MV-4-11 (cell line): ENCODE measurements at regions not wholly inside any gene's neighbourhood (a gene's known extent, or its start where the extent isn't known, plus 50 kb on each side); places are given as distances from the start of the nearest gene placed in this dataset.
"Not testable (repeated sequence)": the region's sequence is repeated elsewhere in the genome, so short reads cannot be mapped to it uniquely, and the experiment has no call there.

Source experiments
- DNase-seq: peaks from one replicate; lab custom pipeline; 2025; lab: John Stamatoyannopoulos, UW

DNA sequence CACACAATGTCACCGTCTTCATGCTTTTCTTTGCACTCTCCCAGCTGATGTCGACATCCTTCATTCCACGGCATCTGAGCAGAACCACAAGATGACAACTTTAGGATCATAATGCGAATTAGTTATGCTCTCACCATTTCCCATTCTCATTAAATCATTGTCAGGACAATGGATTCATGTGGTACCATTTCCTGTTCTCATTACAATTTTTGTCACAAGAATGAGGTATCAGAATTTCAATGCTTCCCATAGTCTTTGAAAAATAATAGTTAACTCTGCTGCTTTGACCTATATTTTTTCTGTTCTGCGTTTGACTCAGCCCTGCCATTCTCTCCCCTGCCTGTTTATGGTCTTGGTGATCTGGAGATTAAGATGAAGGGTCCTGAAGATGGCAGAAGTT, 175.7 kb upstream of the MDFIC2 start:
- no peak for DNase-seq

DNA sequence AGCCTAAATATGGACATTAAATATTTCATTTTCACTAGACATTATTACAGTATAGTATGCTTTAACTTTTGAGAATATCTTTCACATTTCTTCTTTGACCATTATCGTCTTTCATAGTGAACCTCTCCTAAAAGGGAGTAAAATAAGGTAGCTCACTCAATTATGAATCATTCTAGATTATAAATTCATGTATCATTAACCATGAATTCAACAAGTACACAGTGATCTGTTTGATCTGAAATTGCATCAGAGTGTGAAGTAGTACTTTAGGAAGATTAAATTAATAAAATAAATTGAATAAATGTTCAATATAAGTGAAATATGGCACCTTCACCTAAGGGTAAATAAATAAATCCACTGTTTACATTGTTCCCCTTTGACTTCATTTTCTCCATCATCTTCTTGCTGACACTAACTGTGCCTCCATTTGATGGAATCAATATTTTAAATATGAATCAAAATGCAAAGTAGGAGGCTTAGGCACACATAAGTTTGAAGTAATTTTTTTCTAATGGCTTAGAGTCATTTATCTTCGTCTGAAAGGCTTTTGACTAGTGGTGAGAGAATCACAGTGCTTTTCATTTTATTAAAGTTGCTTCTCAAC, 174.1 kb upstream of the MDFIC2 start:
- no peak for DNase-seq

DNA sequence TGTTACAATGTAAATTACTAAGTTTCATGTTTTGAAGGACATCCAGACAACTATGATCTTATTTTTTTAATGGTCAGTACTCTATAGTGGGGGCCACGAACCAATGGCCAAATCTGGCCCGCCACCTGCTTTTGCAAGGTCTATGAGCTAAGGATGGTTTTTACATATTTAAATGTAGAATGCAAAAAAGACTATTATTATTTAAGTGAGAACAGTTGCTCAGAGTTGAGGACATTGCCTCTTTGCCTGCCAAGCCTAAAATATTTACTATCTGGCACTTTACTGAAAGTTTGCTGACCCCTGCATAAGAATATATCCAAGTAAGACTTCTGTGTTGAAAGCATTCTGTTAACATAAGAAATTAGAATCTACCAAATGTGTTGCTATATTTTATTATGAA, 163.7 kb upstream of the MDFIC2 start:
- DNase-seq, result no peak

DNA sequence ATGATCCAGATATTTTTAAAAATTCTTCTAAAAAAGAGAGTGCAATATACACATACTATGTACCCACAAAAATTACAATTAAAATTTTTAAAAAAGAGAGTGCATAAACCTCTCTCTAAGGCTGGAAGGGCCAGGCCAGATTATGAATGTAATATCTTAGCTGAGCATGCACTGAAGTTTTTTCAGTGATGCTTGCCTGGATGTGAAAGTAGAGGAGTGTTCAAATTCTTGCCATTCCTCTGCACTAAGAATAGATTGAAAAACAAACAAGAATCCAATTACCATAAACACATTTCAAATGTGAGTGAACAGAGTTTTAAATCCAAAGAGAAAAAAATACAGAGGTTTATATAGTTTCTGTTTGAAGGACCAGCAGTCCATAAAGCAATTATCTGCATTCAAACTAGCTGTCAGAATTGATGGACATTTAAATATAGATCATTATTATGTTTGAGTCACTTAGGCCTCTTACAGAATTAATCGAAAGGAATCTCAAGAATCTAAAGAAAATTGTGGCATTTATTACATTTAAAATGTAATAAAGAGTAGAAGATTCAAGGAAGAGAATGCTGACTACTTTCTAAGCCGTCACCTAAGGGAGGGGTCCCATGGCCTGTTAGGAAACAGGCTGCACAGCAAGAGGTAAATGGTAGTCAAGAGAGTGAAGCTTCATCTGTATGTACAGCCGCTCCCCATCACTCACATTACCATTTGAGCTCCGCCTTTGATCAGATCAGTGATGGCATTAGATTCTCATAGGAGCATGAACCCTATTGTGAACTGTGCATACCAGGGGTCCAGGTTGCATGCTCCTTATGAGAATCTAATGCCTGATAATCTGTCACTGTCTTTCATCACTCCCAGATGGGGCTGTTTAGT, 159.3 kb upstream of the MDFIC2 start:
- no peak for DNase-seq

GRCh38 chr3:70466096-70466495, 153.7 kb upstream of the MDFIC2 start:
- no peak for DNase-seq

- DNase-seq, result no peak
Observed at GRCh38 chr3:70464876-70465275, 152.4 kb upstream of the MDFIC2 start.

DNA sequence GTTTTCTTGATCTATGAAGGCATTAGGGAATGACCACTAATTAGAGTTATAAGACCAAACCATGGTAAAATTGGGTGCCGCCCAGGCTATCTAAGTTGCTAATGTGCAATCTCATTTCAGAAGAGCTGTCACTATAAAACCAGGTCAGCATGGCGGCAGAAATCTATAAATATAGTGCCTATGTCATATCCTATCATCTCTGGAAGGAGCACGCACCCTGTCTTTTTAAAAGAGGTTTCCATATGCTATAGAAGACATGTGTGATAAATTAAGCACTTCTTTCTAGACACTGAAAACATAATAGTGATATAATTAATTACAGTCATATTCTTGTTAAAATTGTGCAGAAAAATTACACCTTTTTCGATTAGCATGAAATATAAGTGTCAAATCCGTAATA, 152.0 kb upstream of the MDFIC2 start:
- no peak for DNase-seq

GRCh38 chr3:70450220-70450619, 137.8 kb upstream of the MDFIC2 start:
- DNase-seq, result not testable (repeated sequence)

GRCh38 chr3:70435422-70435821, 123.0 kb upstream of the MDFIC2 start:
- DNase-seq, result not testable (repeated sequence)

DNA sequence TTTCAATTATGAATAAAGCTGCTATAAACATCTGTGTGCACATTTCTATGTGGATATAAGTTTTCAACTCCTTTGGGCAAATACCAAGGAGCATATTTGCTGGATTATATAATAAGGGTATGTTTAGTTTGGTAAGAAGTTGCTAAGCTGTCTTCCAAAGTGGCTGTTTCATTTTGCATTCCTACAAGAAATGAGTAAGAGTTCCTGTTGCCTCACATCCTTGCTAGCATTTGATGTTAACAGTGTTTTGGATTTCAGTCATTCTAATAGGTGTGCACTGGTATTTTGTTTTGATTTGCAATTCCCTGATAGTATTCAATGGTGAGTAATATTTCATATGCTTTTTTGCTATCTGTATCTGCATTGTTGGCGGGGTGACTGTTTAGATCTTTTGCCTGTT, 120.7 kb upstream of the MDFIC2 start:
- DNase-seq, result no peak

- no peak for DNase-seq
Observed at GRCh38 chr3:70431911-70432310, 119.5 kb upstream of the MDFIC2 start.

GRCh38 chr3:70426071-70426470, 113.6 kb upstream of the MDFIC2 start:
- no peak for DNase-seq

DNA sequence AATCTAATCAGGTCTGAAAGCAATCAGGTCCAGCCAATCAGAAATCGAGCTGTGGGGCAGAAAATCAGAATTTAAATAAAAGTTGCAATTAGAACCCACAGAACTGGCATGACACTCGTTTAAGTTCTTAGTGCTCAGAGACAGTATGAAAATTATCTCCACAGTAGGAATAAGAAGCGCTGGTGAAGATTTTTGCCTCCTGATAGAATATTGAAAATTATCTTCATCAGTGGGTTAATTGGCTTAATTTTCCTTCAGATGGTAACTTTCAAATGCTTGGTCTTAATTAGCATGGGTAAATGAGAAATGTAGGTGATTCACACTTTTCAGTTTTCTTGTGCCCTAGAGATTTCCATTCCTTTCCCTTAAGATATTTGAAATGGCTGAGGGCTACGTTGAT, 109.1 kb upstream of the MDFIC2 start:
- no peak for DNase-seq

DNA sequence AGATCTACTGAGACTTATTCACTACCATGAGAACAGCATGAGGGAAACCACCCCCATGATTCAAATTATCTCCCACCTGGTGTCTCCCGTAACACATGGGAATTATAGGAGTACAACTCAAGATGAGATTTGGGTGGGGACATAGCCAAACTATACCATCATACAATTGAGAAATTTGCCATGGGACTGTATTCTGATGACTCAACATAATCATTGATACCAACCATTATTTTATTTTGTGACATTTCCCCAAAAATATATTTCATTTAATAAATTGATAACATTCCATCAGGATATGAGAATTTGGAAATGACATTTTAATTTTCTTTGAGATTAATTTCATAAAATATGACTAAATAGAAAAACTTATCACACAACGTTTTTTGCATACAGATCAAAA, 96.6 kb upstream of the MDFIC2 start:
- no peak for DNase-seq

- DNase-seq, result no peak
Observed at GRCh38 chr3:70400194-70400593, 87.8 kb upstream of the MDFIC2 start.

- no peak for DNase-seq
Observed at GRCh38 chr3:70393881-70394612, 81.6 kb upstream of the MDFIC2 start.

GRCh38 chr3:70392227-70392626, 79.8 kb upstream of the MDFIC2 start:
- DNase-seq, result no peak

DNA sequence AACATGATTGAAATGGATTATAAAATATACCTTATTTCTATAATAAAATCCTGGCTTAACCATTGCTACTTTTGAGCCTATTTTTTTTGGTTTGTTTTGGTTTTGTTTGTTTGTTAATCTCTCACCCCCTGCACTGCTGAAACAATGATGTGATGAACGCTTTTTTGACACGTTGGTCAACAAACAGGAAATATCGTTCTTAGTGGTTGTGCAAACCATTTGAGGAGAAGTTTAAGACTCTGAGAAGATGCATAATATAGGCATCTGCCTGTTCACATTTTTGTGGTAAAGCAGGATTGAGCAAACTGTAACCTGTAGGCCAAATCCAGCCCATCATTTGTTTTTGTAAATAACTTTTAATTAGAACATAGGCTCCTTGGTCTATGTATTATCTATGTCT, 75.5 kb upstream of the MDFIC2 start:
- DNase-seq, result no peak

DNA sequence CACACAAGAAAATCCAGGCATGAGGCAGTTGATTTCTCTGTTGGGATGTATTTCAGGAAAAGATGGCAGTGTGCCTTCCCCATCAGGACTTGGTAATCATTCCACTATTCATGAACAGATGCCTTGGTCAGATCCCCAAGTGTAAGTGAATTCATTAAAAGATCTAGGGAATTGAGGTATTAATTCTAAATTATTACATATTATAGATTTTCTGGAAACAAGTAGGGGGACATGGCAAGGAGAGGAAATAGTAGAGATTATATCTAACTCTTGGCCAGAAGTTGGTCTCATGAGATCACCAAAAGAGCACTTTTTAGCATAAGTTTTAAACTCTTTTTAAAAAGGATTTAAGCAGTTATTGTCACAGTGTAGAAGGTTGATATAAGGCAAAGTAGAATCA, 74.4 kb upstream of the MDFIC2 start:
- DNase-seq, result no peak

DNA sequence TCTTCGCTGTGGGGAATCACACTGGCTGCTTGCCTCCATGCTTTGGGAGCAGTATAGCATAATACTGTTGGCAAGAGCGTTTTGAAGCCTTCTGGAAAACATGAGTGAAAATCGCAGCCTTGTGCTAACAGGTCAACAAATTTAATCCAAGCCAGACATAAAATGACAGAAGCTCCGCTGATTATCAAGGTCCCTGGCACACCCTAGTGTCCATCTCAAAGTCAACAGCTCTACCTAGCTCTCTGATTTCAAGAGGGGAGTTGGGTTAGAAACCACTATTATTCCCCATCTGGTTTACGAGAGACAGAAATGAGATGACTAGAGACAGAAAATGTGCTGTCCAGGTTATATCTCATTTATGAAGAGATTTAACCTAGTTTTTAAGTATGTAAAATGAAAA, 73.6 kb upstream of the MDFIC2 start:
- no peak for DNase-seq

GRCh38 chr3:70383360-70383831, 71.0 kb upstream of the MDFIC2 start:
- DNase-seq, result no peak

DNA sequence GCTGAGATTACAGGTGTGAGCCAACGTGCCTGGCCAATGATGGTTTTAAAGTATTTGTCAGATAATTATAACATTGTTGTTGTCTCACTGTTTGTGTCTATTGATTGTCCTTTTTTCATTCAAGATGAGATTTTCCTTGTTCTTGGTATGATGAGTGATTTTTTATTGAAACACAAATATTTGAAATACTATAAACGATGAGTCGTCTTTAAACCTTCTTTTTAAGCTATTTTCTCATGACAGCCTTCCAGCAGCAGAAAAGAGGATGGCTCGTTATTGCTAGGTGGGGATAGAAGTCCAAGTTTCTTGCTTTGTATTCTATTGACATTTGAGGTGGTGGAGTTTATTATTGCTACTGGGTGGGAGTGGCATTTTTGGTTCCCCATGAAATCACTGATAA, 61.7 kb upstream of the MDFIC2 start:
- DNase-seq, result no peak
